Spinal cord (tissue), 9 donors: ENCODE measurements at regions not wholly inside any gene's neighbourhood (a gene's known extent, or its start where the extent isn't known, plus 50 kb on each side); places are given as distances from the start of the nearest gene placed in this dataset.

Experiments
- DNase-seq, 6 donors: peaks; one replicate each; pipeline versions ENCODE4 v3.0.0 to v3.0.0-alpha.2; 2013 to 2015; ENCODE audit warnings: low spot score in 6 of 6, low read depth in 4 of 6
- H3K27ac ChIP-seq: one replicate; pipeline ENCODE4 v1.5.1; 2013; ENCODE audit warnings: low read depth, low read length, control low read depth
- H3K27me3 ChIP-seq: one replicate; pipeline ENCODE4 v1.6.1; 2013; ENCODE audit warnings: low read length; ENCODE audit not compliant: control insufficient read depth, insufficient read depth
- H3K36me3 ChIP-seq: one replicate; pipeline ENCODE4 v1.6.1; 2013; ENCODE audit warnings: low read length; ENCODE audit not compliant: control insufficient read depth, insufficient read depth
- H3K4me1 ChIP-seq: one replicate; pipeline ENCODE4 v1.6.1; 2013; ENCODE audit warnings: low read length; ENCODE audit not compliant: control insufficient read depth, insufficient read depth
- H3K4me3 ChIP-seq: one replicate; pipeline ENCODE4 v1.5.1; 2013; ENCODE audit warnings: low read depth, low read length, control low read depth
- H3K9me3 ChIP-seq: one replicate; pipeline ENCODE4 v1.6.1; 2013; ENCODE audit warnings: low read length; ENCODE audit not compliant: control insufficient read depth, insufficient read depth
- WGBS: methylation state at CpG from one replicate; pipeline ENCODE4 v1.1.5; 2013; ENCODE audit warnings: missing lambda C conversion rate; ENCODE audit not compliant: insufficient coverage; 5-methylcytosine and 5-hydroxymethylcytosine counted together
- donor health status: healthy.

GRCh38 chr4:102420563-102421398 is 75.5 kb upstream of the SLC39A8 start:
- H3K36me3 ChIP-seq = no peaks in the 10 kb centered on the region
- no peak overlapping the region for H3K27ac ChIP-seq
- DNase-seq = peak in 1 of 6 donors; percentile 17
- H3K27me3 ChIP-seq = no peaks in the 10 kb centered on the region
- no peaks in the 10 kb centered on the region for H3K4me1 ChIP-seq
- H3K4me3 ChIP-seq = no peak overlapping the region
- H3K9me3 ChIP-seq = peaks cover 3% of the 10 kb centered on the region
- WGBS = no CpG with 5 or more reads among the region's 1 CpG

- Histone ChIP-seq H3K4me1 (no peaks in the 10 kb centered on the region), H3K27ac (no peak overlapping the region), H3K9me3 (peaks cover 3% of the 10 kb centered on the region), H3K4me3 (no peak overlapping the region), H3K36me3 (no peaks in the 10 kb centered on the region), H3K27me3 (no peaks in the 10 kb centered on the region)
- DNase-seq = no peak
- 100% methylated on average over 2 of the region's 2 CpGs for WGBS
These were observed 77.6 kb upstream of the SLC39A8 start for GRCh38 chr4:102422843-102423242.

- Histone ChIP-seq H3K9me3 (peaks cover 3% of the 10 kb centered on the region), H3K27me3 (no peaks in the 10 kb centered on the region), H3K4me1 (no peaks in the 10 kb centered on the region), H3K27ac (no peak overlapping the region), H3K4me3 (no peak overlapping the region), H3K36me3 (no peaks in the 10 kb centered on the region)
- DNase-seq = no peak
These were observed 77.8 kb upstream of the NFKB1 start for GRCh38 chr4:102423375-102423774.

- Histone ChIP-seq H3K36me3 (no peaks in the 10 kb centered on the region), H3K27ac (no peak overlapping the region), H3K27me3 (no peaks in the 10 kb centered on the region), H3K4me1 (no peaks in the 10 kb centered on the region), H3K4me3 (no peak overlapping the region), H3K9me3 (peaks cover 3% of the 10 kb centered on the region)
- no peak for DNase-seq
- WGBS = 100% methylated on average over 1 of the region's 3 CpGs
These were observed 73.7 kb upstream of the NFKB1 start for GRCh38 chr4:102427371-102427998.

GRCh38 chr4:102428122-102428521 is 73.0 kb upstream of the NFKB1 start:
- Histone ChIP-seq H3K4me1 (no peaks in the 10 kb centered on the region), H3K27ac (no peak overlapping the region), H3K9me3 (no peaks in the 10 kb centered on the region), H3K27me3 (no peaks in the 10 kb centered on the region), H3K4me3 (no peak overlapping the region), H3K36me3 (no peaks in the 10 kb centered on the region)
- WGBS = 93% methylated on average over 3 of the region's 4 CpGs
- no peak for DNase-seq

- Histone ChIP-seq H3K4me1 (no peaks in the 10 kb centered on the region), H3K36me3 (no peaks in the 10 kb centered on the region), H3K27ac (no peak overlapping the region), H3K9me3 (no peaks in the 10 kb centered on the region), H3K27me3 (no peaks in the 10 kb centered on the region), H3K4me3 (no peak overlapping the region)
- no CpG with 5 or more reads among the region's 7 CpGs for WGBS
- no peak for DNase-seq
These were observed 71.6 kb upstream of the NFKB1 start for GRCh38 chr4:102429553-102429952.

GRCh38 chr4:102430461-102430910 is 70.7 kb upstream of the NFKB1 start:
- peak in 3 of 6 donors; percentile 13 to 57 (median 38) for DNase-seq
- peak overlapping the region; percentile 59 for H3K4me3 ChIP-seq
- H3K27me3 ChIP-seq = no peaks in the 10 kb centered on the region
- H3K9me3 ChIP-seq = peaks cover 3% of the 10 kb centered on the region
- H3K4me1 ChIP-seq = no peaks in the 10 kb centered on the region
- WGBS = no CpG with 5 or more reads among the region's 2 CpGs
- no peaks in the 10 kb centered on the region for H3K36me3 ChIP-seq
- peak overlapping the region; percentile 59 for H3K27ac ChIP-seq

GRCh38 chr4:102431608-102431961 is 69.6 kb upstream of the NFKB1 start:
- Histone ChIP-seq H3K36me3 (no peaks in the 10 kb centered on the region), H3K27ac (no peak overlapping the region), H3K4me1 (no peaks in the 10 kb centered on the region), H3K27me3 (no peaks in the 10 kb centered on the region), H3K9me3 (peaks cover 3% of the 10 kb centered on the region), H3K4me3 (peak overlapping the region; percentile 59)
- peak in 1 of 6 donors; percentile 9 for DNase-seq

GRCh38 chr4:102437111-102437510 is 64.0 kb upstream of the NFKB1 start:
- Histone ChIP-seq H3K4me3 (no peak overlapping the region), H3K36me3 (no peaks in the 10 kb centered on the region), H3K27ac (no peak overlapping the region), H3K27me3 (no peaks in the 10 kb centered on the region), H3K4me1 (no peaks in the 10 kb centered on the region), H3K9me3 (peaks cover 3% of the 10 kb centered on the region)
- 80% methylated on average over 2 of the region's 3 CpGs for WGBS
- no peak for DNase-seq
